ENCODE measurements at regions not wholly inside any gene's neighbourhood (a gene's known extent, or its start where the extent isn't known, plus 50 kb on each side); places are given as distances from the start of the nearest gene placed in this dataset.

- no peak for TF ChIP-seq POLR2AphosphoS5 (IDR thresholded peaks at IDR 0.05; ENCODE audit: low read depth, low read length)
- no peak for TF ChIP-seq POLR2A (IDR thresholded peaks at IDR 0.05; ENCODE audit: control extremely low read depth in 1 of 2, low read depth in 2 of 2, low read length in 2 of 2)
- no peak for TF ChIP-seq CTCF (IDR thresholded peaks at IDR 0.05; ENCODE audit: control extremely low read depth in 1 of 3, insufficient read depth in 1 of 3, low read depth in 1 of 3, low read length in 3 of 3)
- no peak for TF ChIP-seq EGR1 (IDR thresholded peaks at IDR 0.05; ENCODE audit: borderline replicate concordance, low read depth, low read length)
These were observed 327.6 kb downstream of the FGF9 start for GRCh38 chr13:21998279-21998990.
